Tibial nerve (tissue), 4 donors: ENCODE measurements at regions not wholly inside any gene's neighbourhood (a gene's known extent, or its start where the extent isn't known, plus 50 kb on each side); places are given as distances from the start of the nearest gene placed in this dataset.

Experiments
- DNase-seq, 2 donors: peaks; one replicate each; pipeline ENCODE4 v3.0.0-alpha.2; 2019; ENCODE audit warnings: low spot score in 2 of 2
- H3K27ac ChIP-seq, 4 donors: fragments of 200-600 bp; sonication (generic) in 3 of 4; one replicate each; pipeline ENCODE4 v1.5.1; 2017 to 2019; ENCODE audit warnings: mild to moderate bottlenecking in 1 of 4
- H3K27me3 ChIP-seq, 2 donors: fragments of 200-600 bp; sonication (generic) in 1 of 2; one replicate each; pipeline versions ENCODE4 v1.5.1 to v1.6.0; 2017 to 2019
- H3K36me3 ChIP-seq, 3 donors: fragments of 200-600 bp; sonication (generic); one replicate each; pipeline ENCODE4 v1.5.1; 2018 to 2019
- H3K4me1 ChIP-seq, 4 donors: fragments of 200-600 bp; sonication (generic) in 3 of 4; one replicate each; pipeline ENCODE4 v1.5.1; 2017 to 2019
- H3K4me3 ChIP-seq, 4 donors: fragments of 200-600 bp; sonication (generic) in 3 of 4; one replicate each; pipeline ENCODE4 v1.5.1; 2017 to 2019; ENCODE audit warnings: mild to moderate bottlenecking in 1 of 4, moderate library complexity in 1 of 4
- H3K9me3 ChIP-seq, 4 donors: fragments of 200-600 bp; sonication (generic) in 3 of 4; one replicate each; pipeline ENCODE4 v1.5.1; 2017 to 2019
- CTCF ChIP-seq, 5 experiments: fragments of 200-600 bp in 3 of 5; fragments of 450-650 bp in 2 of 5; sonication (generic) in 3 of 5; IDR thresholded peaks; one replicate each; pipeline ENCODE4 v1.5.1; 2016 to 2019; ENCODE audit warnings: antibody characterized with exemption in 5 of 5, mild to moderate bottlenecking in 3 of 5, moderate library complexity in 2 of 5
- EP300 ChIP-seq, 2 donors: sonication (generic); formaldehyde crosslinking; IDR thresholded peaks; one replicate each; pipeline ENCODE4 v1.6.1; 2017; ENCODE audit warnings: antibody characterized with exemption in 2 of 2, mild to moderate bottlenecking in 1 of 2
- POLR2A ChIP-seq, 2 donors: fragments of 450-650 bp; IDR thresholded peaks; one replicate each; pipeline ENCODE4 v1.6.1; 2017; ENCODE audit warnings: antibody characterized with exemption in 2 of 2, mild to moderate bottlenecking in 2 of 2, moderate library complexity in 2 of 2
- WGBS, 2 donors: methylation state at CpG; one replicate each; pipeline ENCODE4 v1.1.5; 2018; 5-methylcytosine and 5-hydroxymethylcytosine counted together

- H3K4me1 ChIP-seq, result no peaks in the 10 kb centered on the region
- TF ChIP-seq POLR2A (IDR thresholded peaks at IDR 0.05) (no peak), EP300 (IDR thresholded peaks at IDR 0.05) (no peak), CTCF (IDR thresholded peaks at IDR 0.05) (no peak)
- no peaks in the 10 kb centered on the region for H3K27me3 ChIP-seq
- no peak for DNase-seq
- H3K27ac ChIP-seq, result no peak overlapping the region
- no peaks in the 10 kb centered on the region for H3K9me3 ChIP-seq
- no peak overlapping the region for H3K4me3 ChIP-seq
- no peaks in the 10 kb centered on the region for H3K36me3 ChIP-seq
- WGBS, 2 donors, result 92 to 98% methylated on average over 5 to 6 of the region's 6 CpGs
Measured at GRCh38 chr5:111653408-111653807, 103.6 kb downstream of the NREP start.

- H3K36me3 ChIP-seq, result no peaks in the 10 kb centered on the region
- no peaks in the 10 kb centered on the region for H3K9me3 ChIP-seq
- no peak for DNase-seq
- H3K4me3 ChIP-seq, result no peak overlapping the region
- H3K4me1 ChIP-seq, result no peaks in the 10 kb centered on the region
- 73 to 85% methylated on average over 1 of the region's 1 CpG for WGBS, 2 donors
- no peak overlapping the region for H3K27ac ChIP-seq
- no peaks in the 10 kb centered on the region for H3K27me3 ChIP-seq
- no peak for TF ChIP-seq POLR2A (IDR thresholded peaks at IDR 0.05)
- TF ChIP-seq CTCF (IDR thresholded peaks at IDR 0.05), result no peak
- TF ChIP-seq EP300 (IDR thresholded peaks at IDR 0.05), result no peak
Measured at GRCh38 chr5:111649516-111649915, 107.5 kb downstream of the NREP start.

- no peak overlapping the region for H3K27ac ChIP-seq
- no peaks in the 10 kb centered on the region for H3K27me3 ChIP-seq
- no peak for DNase-seq
- 80 to 82% methylated on average over 6 of the region's 6 CpGs for WGBS, 2 donors
- no peaks in the 10 kb centered on the region for H3K4me1 ChIP-seq
- TF ChIP-seq POLR2A (IDR thresholded peaks at IDR 0.05) (no peak), EP300 (IDR thresholded peaks at IDR 0.05) (no peak), CTCF (IDR thresholded peaks at IDR 0.05) (no peak)
- peaks cover 0 to under 1% (median 0%) of the 10 kb centered on the region in 4 donors for H3K9me3 ChIP-seq
- H3K4me3 ChIP-seq, result no peak overlapping the region
- no peaks in the 10 kb centered on the region for H3K36me3 ChIP-seq
Measured at GRCh38 chr5:111645303-111645838, 111.6 kb downstream of the NREP start.

- 46 to 58% methylated on average over 2 of the region's 2 CpGs for WGBS, 2 donors
- TF ChIP-seq EP300 (IDR thresholded peaks at IDR 0.05), result no peak
- TF ChIP-seq POLR2A (IDR thresholded peaks at IDR 0.05), result no peak
- no peak for TF ChIP-seq CTCF (IDR thresholded peaks at IDR 0.05)
- H3K9me3 ChIP-seq, result peaks cover 0 to 19% (median 0%) of the 10 kb centered on the region in 4 donors
- H3K4me1 ChIP-seq, result no peaks in the 10 kb centered on the region
- H3K36me3 ChIP-seq, result no peaks in the 10 kb centered on the region
- H3K4me3 ChIP-seq, result no peak overlapping the region
- no peak for DNase-seq
- H3K27ac ChIP-seq, result no peak overlapping the region
- H3K27me3 ChIP-seq, result no peaks in the 10 kb centered on the region
Measured at GRCh38 chr5:111643499-111643898, 113.5 kb downstream of the NREP start.

- 65 to 67% methylated on average over 4 of the region's 4 CpGs for WGBS, 2 donors
- Histone ChIP-seq H3K27me3 (no peaks in the 10 kb centered on the region), H3K27ac (no peak overlapping the region), H3K4me1 (no peaks in the 10 kb centered on the region), H3K4me3 (no peak overlapping the region), H3K36me3 (no peaks in the 10 kb centered on the region), H3K9me3 (peaks cover 0 to 25% (median 0%) of the 10 kb centered on the region in 4 donors)
- DNase-seq, result no peak
- no peak for TF ChIP-seq CTCF (IDR thresholded peaks at IDR 0.05)
- no peak for TF ChIP-seq POLR2A (IDR thresholded peaks at IDR 0.05)
- no peak for TF ChIP-seq EP300 (IDR thresholded peaks at IDR 0.05)
Measured at GRCh38 chr5:111641533-111642233, 115.3 kb downstream of the NREP start.
